ENCODE measurements at regions not wholly inside any gene's neighbourhood (a gene's known extent, or its start where the extent isn't known, plus 50 kb on each side); places are given as distances from the start of the nearest gene placed in this dataset.

GRCh38 chr9:75712700-75713099, 177.8 kb upstream of the PCSK5 start:
- H3K27ac Mint-ChIP-seq = no peak overlapping the region
- H3K9me3 Mint-ChIP-seq = peaks cover 2% of the 10 kb centered on the region in 2 experiments; a peak in 3 of 5 replicates
- Histone ChIP-seq H3K27ac (ENCODE audit: insufficient read length, low read depth, low read length) (no peak overlapping the region), H3T11ph (ENCODE audit: low read length) (no peak overlapping the region), H2BK15ac (ENCODE audit: low read depth, low read length) (no peak overlapping the region), H3K27me3 (ENCODE audit: insufficient read depth, low read length) (no peaks in the 10 kb centered on the region), H3K4me1 (ENCODE audit: insufficient read depth, low read length) (no peaks in the 10 kb centered on the region), H3K14ac (ENCODE audit: insufficient read depth, low read length) (no peak overlapping the region), H2AK5ac (ENCODE audit: insufficient read length, low read length) (no peak overlapping the region), H2BK12ac (ENCODE audit: insufficient read length, low read depth, low read length) (no peak overlapping the region), H3K9me3 (ENCODE audit: control insufficient read depth, low read depth, low read length) (no peaks in the 10 kb centered on the region), H4K91ac (ENCODE audit: insufficient read length, low read depth, low read length) (no peak overlapping the region), H4K8ac (replicated peaks; ENCODE audit: insufficient read length, low read depth, low read length) (no peak overlapping the region), H3K4me2 (ENCODE audit: insufficient read depth, insufficient read length, low read length) (no peak overlapping the region), H3K9ac (ENCODE audit: extremely low read depth, insufficient read length, low read length) (no peak overlapping the region), H2BK20ac (ENCODE audit: low read depth, low read length, poor library complexity, severe bottlenecking) (no peak overlapping the region), H3K79me1 (ENCODE audit: insufficient read depth, low read depth, low read length, poor library complexity, severe bottlenecking) (no peaks in the 10 kb centered on the region), H2AFZ (ENCODE audit: low read length) (no peak overlapping the region), H3K79me2 (ENCODE audit: insufficient read depth, low read length) (no peaks in the 10 kb centered on the region), H2BK120ac (ENCODE audit: low read depth, low read length, poor library complexity, severe bottlenecking) (no peak overlapping the region), H3K23me2 (ENCODE audit: insufficient read length, low read depth, low read length, poor library complexity, severe bottlenecking) (no peaks in the 10 kb centered on the region), H2BK5ac (ENCODE audit: insufficient read length, low read length) (no peak overlapping the region), H4K20me1 (ENCODE audit: control insufficient read depth, insufficient read depth, insufficient read length) (no peaks in the 10 kb centered on the region), H3K23ac (ENCODE audit: insufficient read length, low read depth, low read length) (no peak overlapping the region), H3K56ac (ENCODE audit: insufficient read length, low read depth, low read length) (no peak overlapping the region), H4K5ac (ENCODE audit: insufficient read length, low read depth, low read length) (no peak overlapping the region), H3K4ac (ENCODE audit: low read depth, low read length) (no peak overlapping the region), H3K18ac (ENCODE audit: insufficient read length, low read depth, low read length) (no peak overlapping the region)
- no peaks in the 10 kb centered on the region; the same call in 1 of the 2 replicates for H3K27me3 Mint-ChIP-seq (ENCODE audit: low read depth)
- no peaks in the 10 kb centered on the region for H3K36me3 Mint-ChIP-seq (ENCODE audit: insufficient read depth in 1 of 3, low read depth in 3 of 3)
- H3K4me3 Mint-ChIP-seq = no peak overlapping the region
- DNase-seq = no peak
- peaks cover 10 to 17% of the 10 kb centered on the region in 2 experiments for H3K4me1 Mint-ChIP-seq
- no peak for TF ChIP-seq CTCF (conservative IDR thresholded peaks at IDR 0.05)

All from H9 (cell line).